ENCODE measurements at regions not wholly inside any gene's neighbourhood (a gene's known extent, or its start where the extent isn't known, plus 50 kb on each side); places are given as distances from the start of the nearest gene placed in this dataset.

GRCh38 chr11:71180694-71181470, 71.5 kb downstream of the SHANK2 start:
- H3K79me2 ChIP-seq (ENCODE audit: control insufficient read depth, insufficient read depth, low read length): no peaks in the 10 kb centered on the region
- TF ChIP-seq SREBF2 (CRISPR knock-in tag; IDR thresholded peaks at IDR 0.05) (no peak), ZNF395 (CRISPR knock-in tag; IDR thresholded peaks at IDR 0.05) (no peak), POU5F1 (IDR thresholded peaks at IDR 0.05; ENCODE audit: borderline replicate concordance, low read depth, low read length, partially characterized antibody) (no peak), NCOA2 (IDR thresholded peaks at IDR 0.05; ENCODE audit: partially characterized antibody in 2 of 2) (no peak), KDM4B (IDR thresholded peaks at IDR 0.05; ENCODE audit: borderline replicate concordance in 2 of 2, low read depth in 1 of 2) (no peak), ETV1 (tag; conservative IDR thresholded peaks at IDR 0.05; ENCODE audit: low read depth) (no peak), ARID1B (IDR thresholded peaks at IDR 0.05) (no peak), PPARD (CRISPR knock-in tag; IDR thresholded peaks at IDR 0.05) (no peak), HEY1 (CRISPR knock-in tag; IDR thresholded peaks at IDR 0.05; ENCODE audit: borderline replicate concordance) (no peak), ZBTB11 (CRISPR knock-in tag; IDR thresholded peaks at IDR 0.05) (no peak), YY1 (IDR thresholded peaks at IDR 0.05; ENCODE audit: borderline replicate concordance in 1 of 3, control insufficient read depth in 1 of 3, extremely low read depth in 1 of 3, insufficient read depth in 3 of 3, insufficient read length in 1 of 3, insufficient replicate concordance in 2 of 3, low read depth in 1 of 3, low read length in 2 of 3) (no peak), SAFB2 (IDR thresholded peaks at IDR 0.05; ENCODE audit: borderline replicate concordance, low read depth, low read length, severe bottlenecking) (no peak), CREM (IDR thresholded peaks at IDR 0.05; ENCODE audit: low read depth) (no peak), ATF7 (IDR thresholded peaks at IDR 0.05) (no peak), ZNF124 (CRISPR knock-in tag; IDR thresholded peaks at IDR 0.05) (no peak), MAFG (tag; conservative IDR thresholded peaks at IDR 0.05) (no peak), GTF2A2 (tag; IDR thresholded peaks at IDR 0.05) (no peak)

More at GRCh38 chr11:71180694-71181470, 71.5 kb downstream of the SHANK2 start:
- no TSS peak for BruUV-seq (replicated peaks)
- Histone ChIP-seq H3K36me3 (ENCODE audit: control insufficient read depth, insufficient read depth, low read length) (no peaks in the 10 kb centered on the region), H3K4me1 (replicated peaks in 1 of 2; ENCODE audit: control insufficient read depth in 2 of 2, insufficient read depth in 2 of 2, low read length in 2 of 2) (no peaks in the 10 kb centered on the region), H3K9me1 (ENCODE audit: control insufficient read depth, insufficient read depth, low read length) (no peaks in the 10 kb centered on the region), H2AFZ (ENCODE audit: low read depth, low read length) (no peak overlapping the region), H3K9me3 (replicated peaks; ENCODE audit: control insufficient read depth, insufficient read depth, low read depth, low read length) (no peaks in the 10 kb centered on the region), H4K20me1 (replicated peaks; ENCODE audit: control insufficient read depth, insufficient read depth, low read length) (no peaks in the 10 kb centered on the region), H3K4me2 (ENCODE audit: insufficient read depth, low read length) (no peak overlapping the region), H3K9ac (ENCODE audit: insufficient read depth in 1 of 2, low read depth in 2 of 2, low read length in 2 of 2) (no peak overlapping the region), H3K27ac (ENCODE audit: extremely low read depth, low read depth, low read length) (no peak overlapping the region), H3K4me3 (no peak overlapping the region), H3K27me3 (ENCODE audit: control insufficient read depth in 2 of 2, insufficient read depth in 2 of 2, low read length in 2 of 2) (peaks cover 0 to 15% of the 10 kb centered on the region in 2 experiments; a peak in 2 of 5 replicates)
- DNase-seq (ENCODE audit: extremely low read depth in 1 of 4, low spot score in 3 of 4): no peak
- ChIA-PET CTCF (ENCODE audit: low intra/inter-chr PET ratio) (no interaction called here), POLR2A (no interaction called here)
- in situ Hi-C loops (cut with MboI) (no loop called here), intact Hi-C loops (cut with micrococcal nuclease) (no loop called here)
- no peak for ATAC-seq
- no peak for FAIRE-seq
- 2% methylated on average over 15 of the region's 15 CpGs for WGBS (ENCODE audit: insufficient coverage, low coverage, missing lambda C conversion rate)
